Ammon's horn (tissue), 1 donor: ENCODE measurements at regions not wholly inside any gene's neighbourhood (a gene's known extent, or its start where the extent isn't known, plus 50 kb on each side); places are given as distances from the start of the nearest gene placed in this dataset.

Experiments
- DNase-seq: peaks from one replicate; pipeline ENCODE4 v3.0.0-alpha.2; 2016; ENCODE audit warnings: low spot score

- no peak for DNase-seq
Observed at GRCh38 chr17:77364941-77365583, 224.3 kb downstream of the SEC14L1 start.

GRCh38 chr17:77365584-77366186 is 224.9 kb downstream of the SEC14L1 start:
- peak; percentile 52 for DNase-seq

- DNase-seq = no peak
Observed at GRCh38 chr17:77366206-77366557, 225.4 kb downstream of the SEC14L1 start.

- no peak for DNase-seq
Observed at GRCh38 chr17:77366558-77367245, 225.9 kb downstream of the SEC14L1 start.

- no peak for DNase-seq
Observed at GRCh38 chr17:77369544-77369971, 228.8 kb downstream of the SEC14L1 start.

GRCh38 chr17:77370586-77370985 is 229.8 kb downstream of the SEC14L1 start:
- DNase-seq = no peak

- no peak for DNase-seq
Observed at GRCh38 chr17:77371117-77371887, 230.5 kb downstream of the SEC14L1 start.

GRCh38 chr17:77371888-77372443 is 231.2 kb downstream of the SEC14L1 start:
- DNase-seq = no peak

- no peak for DNase-seq
Observed at GRCh38 chr17:77372444-77373298, 231.9 kb downstream of the SEC14L1 start.

- DNase-seq = no peak
Observed at GRCh38 chr17:77373299-77374169, 232.8 kb downstream of the SEC14L1 start.

GRCh38 chr17:77374170-77374936 is 233.6 kb downstream of the SEC14L1 start:
- peak; percentile 73 for DNase-seq

GRCh38 chr17:77375108-77375916 is 234.5 kb downstream of the SEC14L1 start:
- no peak for DNase-seq

GRCh38 chr17:77375917-77376651 is 235.3 kb downstream of the SEC14L1 start:
- DNase-seq = no peak

GRCh38 chr17:77376795-77377709 is 236.3 kb downstream of the SEC14L1 start:
- DNase-seq = no peak

- no peak for DNase-seq
Observed at GRCh38 chr17:77377710-77378235, 237.0 kb downstream of the SEC14L1 start.

GRCh38 chr17:77378318-77379064 is 237.7 kb downstream of the SEC14L1 start:
- DNase-seq = no peak
